Activated CD4-positive, alpha-beta memory T cell treated with anti-CD3 and anti-CD28 coated beads, Interleukin-2, amount 10 ng/mL, durations not matched to agents 7 days and 5 days (primary cell): ENCODE measurements at regions not wholly inside any gene's neighbourhood (a gene's known extent, or its start where the extent isn't known, plus 50 kb on each side); places are given as distances from the start of the nearest gene placed in this dataset.
"Not testable (repeated sequence)": the region's sequence is repeated elsewhere in the genome, so short reads cannot be mapped to it uniquely, and the experiment has no call there.

Source experiments
- CTCF ChIA-PET: fragments of 350-600 bp; sonication (Branson Sonifier 250); formaldehyde crosslinking; loops from one replicate; lab custom pipeline; 2021; ENCODE audit warnings: antibody characterized with exemption, inconsistent platforms; lab: Charles Lee
- POLR2A ChIA-PET: fragments of 350-600 bp; sonication (Branson Sonifier 250); formaldehyde crosslinking; loops from one replicate; lab custom pipeline; 2021; ENCODE audit warnings: antibody characterized with exemption; lab: Charles Lee
- DNase-seq: peaks from one replicate; pipeline ENCODE4 v3.0.0-alpha.2; 2020
- H3K27ac Mint-ChIP-seq: one replicate; pipeline ENCODE4 v1.8.0; 2021; ENCODE audit warnings: mild to moderate bottlenecking, mixed read lengths
- H3K27me3 Mint-ChIP-seq: one replicate; pipeline ENCODE4 v1.8.0; 2021; ENCODE audit warnings: mixed read lengths
- H3K36me3 Mint-ChIP-seq: one replicate; pipeline ENCODE4 v1.8.0; 2021; ENCODE audit warnings: low read depth, mixed read lengths
- H3K4me1 Mint-ChIP-seq: one replicate; pipeline ENCODE4 v1.8.0; 2021; ENCODE audit warnings: mixed read lengths
- H3K4me3 Mint-ChIP-seq: one replicate; pipeline ENCODE4 v1.8.0; 2021; ENCODE audit warnings: mild to moderate bottlenecking, mixed read lengths
- H3K9me3 Mint-ChIP-seq: one replicate; pipeline ENCODE4 v1.8.0; 2021; ENCODE audit warnings: mixed read lengths

GRCh38 chr12:30345744-30346471, 349.8 kb downstream of the IPO8 start:
- H3K27me3 Mint-ChIP-seq = no peaks in the 10 kb centered on the region
- ChIA-PET CTCF (no interaction called here), POLR2A (no interaction called here)
- no peaks in the 10 kb centered on the region for H3K4me1 Mint-ChIP-seq
- no peak overlapping the region for H3K27ac Mint-ChIP-seq
- no peaks in the 10 kb centered on the region for H3K36me3 Mint-ChIP-seq
- DNase-seq = no peak
- peaks cover 9% of the 10 kb centered on the region for H3K9me3 Mint-ChIP-seq
- H3K4me3 Mint-ChIP-seq = no peak overlapping the region

DNA sequence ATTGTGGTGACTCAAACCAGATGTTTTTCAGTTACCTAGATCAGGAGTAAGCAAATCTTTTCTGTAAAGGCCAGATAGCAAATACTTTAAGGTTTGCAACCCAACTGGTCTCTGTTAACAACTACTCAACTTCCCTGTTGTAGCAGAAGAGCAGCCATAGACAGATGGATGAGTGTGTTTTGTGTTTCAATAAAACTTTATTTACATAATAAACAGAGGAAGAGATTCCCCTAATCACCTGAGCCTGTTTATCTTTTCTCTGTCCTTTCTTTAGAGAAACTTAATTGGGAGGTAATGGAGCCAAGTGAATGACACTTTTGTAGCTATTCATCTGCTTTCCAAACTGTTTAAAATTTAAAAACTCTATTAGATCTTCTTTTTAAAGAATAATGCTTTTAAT, 365.1 kb downstream of the IPO8 start:
- no peaks in the 10 kb centered on the region for H3K27me3 Mint-ChIP-seq
- CTCF ChIA-PET = no interaction called here
- H3K27ac Mint-ChIP-seq = no peak overlapping the region
- no peaks in the 10 kb centered on the region for H3K4me1 Mint-ChIP-seq
- POLR2A ChIA-PET = no interaction called here
- H3K4me3 Mint-ChIP-seq = no peak overlapping the region
- DNase-seq = no peak
- H3K9me3 Mint-ChIP-seq = peaks cover 3% of the 10 kb centered on the region
- no peaks in the 10 kb centered on the region for H3K36me3 Mint-ChIP-seq

GRCh38 chr12:30329281-30329680, 366.4 kb downstream of the IPO8 start:
- CTCF ChIA-PET = no interaction called here
- H3K36me3 Mint-ChIP-seq = no peaks in the 10 kb centered on the region
- no peaks in the 10 kb centered on the region for H3K4me1 Mint-ChIP-seq
- POLR2A ChIA-PET = interaction anchor here (1.1 kb wide), 1 partner anchor 10 kb away, joined by 4 read pairs; no protein-coding TSS in a partner anchor
- peaks cover 3% of the 10 kb centered on the region for H3K9me3 Mint-ChIP-seq
- H3K27ac Mint-ChIP-seq = no peak overlapping the region
- no peaks in the 10 kb centered on the region for H3K27me3 Mint-ChIP-seq
- no peak overlapping the region for H3K4me3 Mint-ChIP-seq
- no peak for DNase-seq

- CTCF ChIA-PET = no interaction called here
- H3K9me3 Mint-ChIP-seq = peaks cover 8% of the 10 kb centered on the region
- H3K36me3 Mint-ChIP-seq = no peaks in the 10 kb centered on the region
- H3K27me3 Mint-ChIP-seq = no peaks in the 10 kb centered on the region
- no peak overlapping the region for H3K27ac Mint-ChIP-seq
- no peak overlapping the region for H3K4me3 Mint-ChIP-seq
- no peaks in the 10 kb centered on the region for H3K4me1 Mint-ChIP-seq
- no peak for DNase-seq
- POLR2A ChIA-PET = no interaction called here
These were observed 372.7 kb downstream of the IPO8 start for GRCh38 chr12:30323008-30323407.

GRCh38 chr12:30320561-30320960, 375.1 kb downstream of the IPO8 start:
- Mint-ChIP-seq H3K27me3 (no peaks in the 10 kb centered on the region), H3K9me3 (peaks cover 9% of the 10 kb centered on the region), H3K4me1 (no peaks in the 10 kb centered on the region), H3K36me3 (no peaks in the 10 kb centered on the region), H3K4me3 (no peak overlapping the region), H3K27ac (no peak overlapping the region)
- no peak for DNase-seq
- ChIA-PET CTCF (no interaction called here), POLR2A (no interaction called here)

GRCh38 chr12:30314506-30315100, 381.1 kb downstream of the IPO8 start:
- POLR2A ChIA-PET = no interaction called here
- H3K9me3 Mint-ChIP-seq = peaks cover 5% of the 10 kb centered on the region
- H3K4me3 Mint-ChIP-seq = no peak overlapping the region
- H3K27ac Mint-ChIP-seq = no peak overlapping the region
- CTCF ChIA-PET = no interaction called here
- H3K27me3 Mint-ChIP-seq = no peaks in the 10 kb centered on the region
- no peak for DNase-seq
- H3K4me1 Mint-ChIP-seq = no peaks in the 10 kb centered on the region
- no peaks in the 10 kb centered on the region for H3K36me3 Mint-ChIP-seq

DNA sequence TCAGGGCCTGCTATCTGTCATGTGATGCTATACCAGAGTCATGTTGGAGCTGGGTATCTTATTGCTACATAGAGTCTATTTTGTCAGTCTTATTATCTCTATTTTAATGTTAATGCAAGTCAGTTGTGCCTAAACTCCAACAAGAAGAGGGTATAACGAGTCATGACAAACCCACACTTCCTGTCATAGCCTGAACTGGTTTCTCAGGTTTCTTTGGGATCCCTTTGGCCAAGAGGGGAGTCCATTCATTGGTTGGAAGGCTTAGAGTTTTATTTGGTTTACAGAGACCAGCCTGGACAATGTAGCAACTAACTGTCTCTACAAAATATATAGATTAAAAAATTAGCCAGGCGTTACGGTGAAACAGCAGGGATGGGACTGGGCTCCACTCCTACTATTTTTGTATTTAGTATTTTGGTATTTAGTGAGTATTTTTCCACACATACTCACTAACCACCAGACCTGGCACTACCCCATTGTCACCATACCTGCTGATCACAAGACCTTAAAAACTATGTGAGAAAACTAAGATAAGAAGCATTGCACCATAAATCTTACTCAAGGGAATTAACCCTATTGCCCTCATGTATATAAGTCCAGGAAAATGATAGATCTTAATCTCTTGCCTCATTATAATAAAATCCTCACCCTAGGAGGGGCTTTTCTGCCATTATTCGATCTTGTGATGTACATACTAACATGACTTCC, 387.5 kb downstream of the IPO8 start:
- peaks cover 4% of the 10 kb centered on the region for H3K9me3 Mint-ChIP-seq
- no peaks in the 10 kb centered on the region for H3K27me3 Mint-ChIP-seq
- POLR2A ChIA-PET = no interaction called here
- CTCF ChIA-PET = no interaction called here
- DNase-seq = no peak
- H3K36me3 Mint-ChIP-seq = no peaks in the 10 kb centered on the region
- no peaks in the 10 kb centered on the region for H3K4me1 Mint-ChIP-seq
- H3K4me3 Mint-ChIP-seq = no peak overlapping the region
- no peak overlapping the region for H3K27ac Mint-ChIP-seq

DNA sequence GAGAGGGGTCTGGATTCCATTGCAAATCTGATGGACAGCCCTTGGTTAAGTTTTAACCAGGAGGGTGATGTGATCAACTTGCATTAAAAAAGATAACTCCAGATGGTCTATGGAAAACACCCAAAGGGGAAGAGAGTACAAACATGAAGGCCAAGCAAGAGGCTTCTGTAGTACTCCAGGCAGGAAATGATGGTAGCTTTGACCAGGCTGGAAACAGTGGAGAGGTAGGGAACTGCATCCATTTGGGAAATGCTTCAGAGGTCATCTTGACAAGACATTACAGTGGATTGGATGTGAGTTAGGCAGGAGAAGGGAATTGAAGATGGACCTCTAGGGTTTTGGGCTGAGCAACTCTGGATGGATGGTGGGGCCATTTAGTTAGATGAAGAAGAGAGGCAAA, 391.1 kb downstream of the IPO8 start:
- H3K27me3 Mint-ChIP-seq = no peaks in the 10 kb centered on the region
- H3K27ac Mint-ChIP-seq = no peak overlapping the region
- H3K4me1 Mint-ChIP-seq = no peaks in the 10 kb centered on the region
- ChIA-PET POLR2A (no interaction called here), CTCF (no interaction called here)
- H3K9me3 Mint-ChIP-seq = peaks cover 4% of the 10 kb centered on the region
- DNase-seq = no peak
- H3K36me3 Mint-ChIP-seq = no peaks in the 10 kb centered on the region
- H3K4me3 Mint-ChIP-seq = no peak overlapping the region

GRCh38 chr12:30301291-30301690, 394.4 kb downstream of the IPO8 start:
- H3K4me3 Mint-ChIP-seq = no peak overlapping the region

DNA sequence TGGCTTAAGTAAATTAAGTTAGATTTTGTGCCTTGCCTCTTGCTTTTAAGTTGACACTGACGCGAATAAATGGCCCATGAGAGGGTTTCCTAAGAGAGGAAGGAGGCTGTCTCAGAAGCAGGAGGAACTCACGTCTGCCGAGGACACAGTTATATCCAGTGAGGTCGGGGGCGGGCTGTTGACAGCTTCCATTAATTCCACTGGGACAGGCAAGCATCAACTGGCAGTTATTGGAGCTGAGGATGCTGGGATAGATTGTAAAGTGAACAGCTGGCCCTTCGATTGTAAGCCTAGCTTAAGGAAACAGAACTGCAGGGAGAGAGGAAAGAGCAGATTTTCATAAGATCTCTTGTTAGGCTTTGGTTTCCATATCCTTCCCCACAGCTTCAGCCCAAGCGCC, 399.2 kb downstream of the IPO8 start:
- no peak for DNase-seq
- Mint-ChIP-seq H3K27ac (no peak overlapping the region), H3K4me1 (no peaks in the 10 kb centered on the region), H3K9me3 (no peaks in the 10 kb centered on the region), H3K4me3 (no peak overlapping the region), H3K36me3 (no peaks in the 10 kb centered on the region), H3K27me3 (no peaks in the 10 kb centered on the region)
- ChIA-PET CTCF (no interaction called here), POLR2A (no interaction called here)

More at GRCh38 chr12:30301291-30301690, 394.4 kb downstream of the IPO8 start:
- Mint-ChIP-seq H3K9me3 (peaks cover 1% of the 10 kb centered on the region), H3K4me1 (no peaks in the 10 kb centered on the region), H3K27ac (no peak overlapping the region), H3K27me3 (no peaks in the 10 kb centered on the region), H3K36me3 (no peaks in the 10 kb centered on the region)
- no peak for DNase-seq
- POLR2A ChIA-PET = no interaction called here
- CTCF ChIA-PET = no interaction called here

GRCh38 chr12:30286345-30286926, 409.2 kb downstream of the IPO8 start:
- ChIA-PET POLR2A (no interaction called here), CTCF (no interaction called here)
- H3K36me3 Mint-ChIP-seq = no peaks in the 10 kb centered on the region
- no peak overlapping the region for H3K27ac Mint-ChIP-seq
- H3K27me3 Mint-ChIP-seq = no peaks in the 10 kb centered on the region
- no peak for DNase-seq
- no peaks in the 10 kb centered on the region for H3K4me1 Mint-ChIP-seq
- H3K9me3 Mint-ChIP-seq = no peaks in the 10 kb centered on the region
- H3K4me3 Mint-ChIP-seq = no peak overlapping the region

DNA sequence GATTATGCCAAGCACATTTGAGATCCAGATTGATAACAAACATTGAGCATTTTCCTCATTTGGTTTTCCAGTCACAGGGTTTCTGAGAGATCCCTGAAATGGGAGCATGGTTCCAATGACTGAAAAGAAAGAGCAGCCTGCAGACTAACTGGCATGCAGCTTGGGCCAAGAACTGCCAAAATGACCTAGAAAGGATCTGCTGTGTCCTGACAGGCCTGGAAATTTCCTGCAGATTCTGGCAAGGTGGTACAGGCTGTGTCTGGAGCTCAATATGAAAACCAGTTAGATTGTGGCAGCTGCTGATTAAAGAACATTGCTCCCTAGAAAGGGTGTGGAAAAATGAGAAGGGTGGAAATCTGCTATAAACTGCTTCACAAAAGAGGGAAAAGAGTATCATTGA, 417.3 kb downstream of the IPO8 start:
- Mint-ChIP-seq H3K4me3 (no peak overlapping the region), H3K36me3 (no peaks in the 10 kb centered on the region), H3K27ac (no peak overlapping the region), H3K9me3 (peaks cover 8% of the 10 kb centered on the region), H3K27me3 (no peaks in the 10 kb centered on the region), H3K4me1 (no peaks in the 10 kb centered on the region)
- ChIA-PET CTCF (no interaction called here), POLR2A (no interaction called here)
- DNase-seq = no peak

DNA sequence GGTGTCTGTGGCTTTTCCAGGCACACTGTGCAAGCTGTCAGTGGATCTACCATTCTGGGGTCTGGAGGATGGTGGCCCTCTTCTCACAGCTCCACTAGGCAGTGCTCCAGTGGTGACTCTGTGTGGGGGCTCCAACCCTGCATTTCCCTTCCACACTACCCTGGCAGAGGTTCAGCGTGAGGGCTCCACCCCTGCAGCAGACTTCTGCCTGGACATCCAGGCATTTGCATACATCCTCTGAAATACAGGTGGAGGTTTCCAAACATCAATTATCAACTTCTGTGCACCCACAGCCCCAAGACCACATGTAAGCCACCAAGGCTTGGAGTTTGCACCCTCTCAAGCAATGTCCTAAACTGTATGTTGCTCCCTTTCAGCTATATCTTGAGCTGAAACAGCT, 423.2 kb downstream of the IPO8 start:
- H3K27me3 Mint-ChIP-seq, POLR2A ChIA-PET: not testable (repeated sequence)
- peaks cover 18% of the 10 kb centered on the region for H3K9me3 Mint-ChIP-seq

More for the DNA sequence above, 423.2 kb downstream of the IPO8 start:
- CTCF ChIA-PET, H3K4me1 Mint-ChIP-seq, H3K36me3 Mint-ChIP-seq, DNase-seq, H3K27ac Mint-ChIP-seq, H3K4me3 Mint-ChIP-seq: not testable (repeated sequence)
